ENCODE measurements at regions not wholly inside any gene's neighbourhood (a gene's known extent, or its start where the extent isn't known, plus 50 kb on each side); places are given as distances from the start of the nearest gene placed in this dataset.
A peak's percentile ranks its signal among the peaks of the same experiment; 100 is the strongest.

DNA sequence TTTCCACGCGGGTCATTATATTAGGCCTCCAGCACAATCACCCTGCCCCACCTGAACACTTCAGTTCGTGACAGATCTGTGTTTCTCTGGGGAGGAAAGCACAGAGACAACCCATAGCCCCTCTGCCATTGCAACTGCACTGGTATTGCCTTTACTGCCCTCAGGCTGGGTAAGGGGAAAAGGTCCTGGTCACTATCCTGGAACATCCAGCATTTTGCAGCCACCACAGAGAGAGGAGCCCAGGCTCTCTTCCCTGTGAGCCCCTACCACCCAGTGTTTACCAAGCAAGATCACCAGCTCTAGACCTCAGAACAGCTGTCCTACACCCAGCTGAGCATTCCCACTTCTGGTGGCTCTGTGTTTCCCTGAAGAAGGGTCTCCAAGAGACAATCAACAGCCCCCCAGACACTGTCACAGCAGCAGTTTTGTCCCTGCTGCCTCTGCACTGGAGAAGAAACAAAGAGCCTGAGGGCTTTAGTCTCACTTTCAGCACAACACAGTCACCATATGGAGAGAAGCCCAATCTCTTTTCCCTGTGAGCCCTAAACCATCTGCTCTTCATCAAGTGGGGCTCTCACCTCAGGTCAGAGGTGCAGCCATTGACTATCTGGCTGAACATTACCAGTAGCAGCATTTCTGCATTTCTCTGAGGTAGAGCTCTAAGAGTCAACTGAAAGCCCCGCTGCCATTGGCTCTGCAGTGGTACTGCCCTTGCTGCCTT lies 655.2 kb upstream of the FAM174A start:
- Histone ChIP-seq H2BK120ac (replicated peaks; ENCODE audit: low read depth, low read length) (no peak overlapping the region), H3K4me2 (ENCODE audit: insufficient read depth in 1 of 2, low read depth in 2 of 2, low read length in 2 of 2) (no peak overlapping the region), H4K8ac (ENCODE audit: extremely low read depth, insufficient read depth, low read length) (no peak overlapping the region), H3K79me1 (ENCODE audit: low read depth, low read length) (no peaks in the 10 kb centered on the region), H3K56ac (replicated peaks; ENCODE audit: insufficient read length, low read depth, low read length) (no peak overlapping the region), H3K18ac (ENCODE audit: extremely low read depth, low read length) (no peak overlapping the region), H3K9me3 (ENCODE audit: insufficient read depth in 2 of 2, low read depth in 1 of 2, low read length in 1 of 2) (no peaks in the 10 kb centered on the region), H3K27ac (ENCODE audit: low read depth, low read length) (no peak overlapping the region), H2BK5ac (ENCODE audit: low read depth, low read length) (no peak overlapping the region), H2BK15ac (ENCODE audit: low read length) (no peak overlapping the region), H3K4ac (replicated peaks; ENCODE audit: insufficient read length, low read depth, low read length) (no peak overlapping the region), H3K79me2 (ENCODE audit: control insufficient read depth in 1 of 2, insufficient read depth in 2 of 2, low read length in 2 of 2) (no peaks in the 10 kb centered on the region), H2AK5ac (ENCODE audit: low read depth, low read length) (no peak overlapping the region), H2BK20ac (ENCODE audit: low read length) (no peak overlapping the region), H3K4me3 (ENCODE audit: extremely low read depth in 1 of 4, insufficient read depth in 2 of 4, low read depth in 3 of 4, low read length in 4 of 4) (no peak overlapping the region), H3K23me2 (ENCODE audit: low read depth, low read length) (no peaks in the 10 kb centered on the region), H3K4me1 (replicated peaks in 1 of 4; ENCODE audit: control insufficient read depth in 3 of 4, insufficient read depth in 4 of 4, low read length in 3 of 4) (no peaks in the 10 kb centered on the region), H3K36me3 (ENCODE audit: control insufficient read depth in 2 of 4, insufficient read depth in 4 of 4, low read length in 3 of 4) (no peaks in the 10 kb centered on the region), H3K27me3 (replicated peaks in 1 of 4; ENCODE audit: control insufficient read depth in 3 of 4, extremely low read depth in 1 of 4, insufficient read depth in 3 of 4, low read length in 3 of 4) (no peaks in the 10 kb centered on the region), H2BK12ac (ENCODE audit: low read depth, low read length) (no peak overlapping the region), H2AFZ (ENCODE audit: low read length) (0 out of 2 replicates have a peak overlapping the region, but pooled peaks have one; percentile 62), H4K91ac (replicated peaks; ENCODE audit: insufficient read length, low read length) (no peak overlapping the region), H3K14ac (ENCODE audit: insufficient read length) (no peak overlapping the region), H4K20me1 (replicated peaks in 1 of 2; ENCODE audit: control insufficient read depth in 1 of 2, insufficient read depth in 2 of 2, low read length in 2 of 2) (no peaks in the 10 kb centered on the region), H3K23ac (ENCODE audit: insufficient read length) (no peak overlapping the region), H3K9ac (replicated peaks in 1 of 4; ENCODE audit: extremely low read depth in 1 of 4, low read depth in 3 of 4, low read length in 3 of 4) (no peak overlapping the region), H4K5ac (ENCODE audit: insufficient read length, low read depth, low read length) (no peak overlapping the region)
- POLR2A ChIA-PET (ENCODE audit: partially characterized antibody) = no interaction called here
- CTCF ChIA-PET (ENCODE audit: partially characterized antibody) = interaction anchor here (0.7 kb wide), 1 partner anchor 892 kb away, joined by 4 read pairs; no protein-coding TSS in a partner anchor
- FAIRE-seq (no peak), DNase-seq (ENCODE audit: low read depth in 1 of 2, low spot score in 2 of 2) (no peak)
- 93% methylated on average over 4 of the region's 4 CpGs; no CpG with 5 or more reads in 1 of the 2 experiments for WGBS, 2 experiments (ENCODE audit: extremely low coverage in 1 of 2, insufficient coverage in 1 of 2, insufficient read length in 1 of 2, insufficient replicate concordance in 2 of 2, low coverage in 1 of 2, low lambda C conversion rate in 2 of 2, missing lambda C conversion rate in 1 of 2)
- TF ChIP-seq EP300 (IDR thresholded peaks at IDR 0.05; ENCODE audit: borderline replicate concordance in 1 of 2, low read depth in 2 of 2, low read length in 2 of 2) (no peak), CTCF (IDR thresholded peaks at IDR 0.05; ENCODE audit: control extremely low read depth in 1 of 3, insufficient read depth in 1 of 3, low read depth in 1 of 3, low read length in 3 of 3) (no peak), SP4 (IDR thresholded peaks at IDR 0.05; ENCODE audit: low read length) (no peak), POU5F1 (IDR thresholded peaks at IDR 0.05; ENCODE audit: low read depth, low read length) (no peak), TAF1 (IDR thresholded peaks at IDR 0.05; ENCODE audit: low read depth, low read length) (no peak), PHF8 (conservative IDR thresholded peaks at IDR 0.05; ENCODE audit: low read depth, low read length) (no peak), CHD1 (IDR thresholded peaks at IDR 0.05; ENCODE audit: low read depth, low read length) (no peak), EGR1 (IDR thresholded peaks at IDR 0.05; ENCODE audit: borderline replicate concordance, low read depth, low read length) (no peak), SP2 (IDR thresholded peaks at IDR 0.05; ENCODE audit: low read length) (no peak), GTF2F1 (IDR thresholded peaks at IDR 0.05; ENCODE audit: borderline replicate concordance, low read depth, low read length) (no peak), GABPA (IDR thresholded peaks at IDR 0.05; ENCODE audit: borderline replicate concordance, insufficient read depth, low read length) (no peak), CREB1 (IDR thresholded peaks at IDR 0.05) (no peak)

All from H1 (cell line).